Body of pancreas (tissue), 4 donors: ENCODE measurements at regions not wholly inside any gene's neighbourhood (a gene's known extent, or its start where the extent isn't known, plus 50 kb on each side); places are given as distances from the start of the nearest gene placed in this dataset.
"Not testable (repeated sequence)": the region's sequence is repeated elsewhere in the genome, so short reads cannot be mapped to it uniquely, and the experiment has no call there.

Source experiments
- POLR2A ChIP-seq, 3 donors: fragments of 450-650 bp; IDR thresholded peaks; one replicate each; pipeline ENCODE4 v1.6.1; 2016; ENCODE audit warnings: antibody characterized with exemption in 3 of 3, mild to moderate bottlenecking in 2 of 3
- TF ChIP-seq, protein P1 (sequence below), 7 experiments: fragments of 450-650 bp in 4 of 7; fragments of 200-600 bp in 3 of 7; sonication (generic) in 3 of 7; IDR thresholded peaks; one replicate each; pipeline ENCODE4 v1.5.1; 2016 to 2019; ENCODE audit warnings: antibody characterized with exemption in 7 of 7

GRCh38 chr6:58121616-58122015 is 804.2 kb downstream of the PRIM2 start:
- TF ChIP-seq, protein P1, sequence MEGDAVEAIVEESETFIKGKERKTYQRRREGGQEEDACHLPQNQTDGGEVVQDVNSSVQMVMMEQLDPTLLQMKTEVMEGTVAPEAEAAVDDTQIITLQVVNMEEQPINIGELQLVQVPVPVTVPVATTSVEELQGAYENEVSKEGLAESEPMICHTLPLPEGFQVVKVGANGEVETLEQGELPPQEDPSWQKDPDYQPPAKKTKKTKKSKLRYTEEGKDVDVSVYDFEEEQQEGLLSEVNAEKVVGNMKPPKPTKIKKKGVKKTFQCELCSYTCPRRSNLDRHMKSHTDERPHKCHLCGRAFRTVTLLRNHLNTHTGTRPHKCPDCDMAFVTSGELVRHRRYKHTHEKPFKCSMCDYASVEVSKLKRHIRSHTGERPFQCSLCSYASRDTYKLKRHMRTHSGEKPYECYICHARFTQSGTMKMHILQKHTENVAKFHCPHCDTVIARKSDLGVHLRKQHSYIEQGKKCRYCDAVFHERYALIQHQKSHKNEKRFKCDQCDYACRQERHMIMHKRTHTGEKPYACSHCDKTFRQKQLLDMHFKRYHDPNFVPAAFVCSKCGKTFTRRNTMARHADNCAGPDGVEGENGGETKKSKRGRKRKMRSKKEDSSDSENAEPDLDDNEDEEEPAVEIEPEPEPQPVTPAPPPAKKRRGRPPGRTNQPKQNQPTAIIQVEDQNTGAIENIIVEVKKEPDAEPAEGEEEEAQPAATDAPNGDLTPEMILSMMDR (IDR thresholded peaks at IDR 0.05), result not testable (repeated sequence)
- not testable (repeated sequence) for TF ChIP-seq POLR2A (IDR thresholded peaks at IDR 0.05)
